Uterus (tissue), 3 donors: ENCODE measurements at regions not wholly inside any gene's neighbourhood (a gene's known extent, or its start where the extent isn't known, plus 50 kb on each side); places are given as distances from the start of the nearest gene placed in this dataset.

Source experiments
- DNase-seq, 2 donors: peaks; one replicate each; pipeline ENCODE4 v3.0.0-alpha.2; 2019 to 2020
- H3K27ac ChIP-seq, 2 donors: fragments of 200-600 bp; sonication (generic); 1 replicate in 1 of 2; 2 replicates in 1 of 2; pipeline ENCODE4 v1.5.1; 2016 to 2018
- H3K27me3 ChIP-seq, 2 donors: fragments of 200-600 bp; sonication (generic); one replicate each; pipeline ENCODE4 v1.5.1; 2018 to 2019; ENCODE audit warnings: control low read depth in 1 of 2
- H3K36me3 ChIP-seq, 2 donors: fragments of 200-600 bp; sonication (generic); one replicate each; pipeline ENCODE4 v1.5.1; 2019; ENCODE audit warnings: control low read depth in 1 of 2
- H3K4me1 ChIP-seq, 2 donors: fragments of 200-600 bp; sonication (generic); one replicate each; pipeline ENCODE4 v1.5.1; 2018 to 2019; ENCODE audit warnings: control low read depth in 1 of 2
- H3K4me3 ChIP-seq, 2 donors: fragments of 200-600 bp; sonication (generic); 1 replicate in 1 of 2; 2 replicates in 1 of 2; pipeline ENCODE4 v1.5.1; 2018 to 2019; ENCODE audit warnings: mild to moderate bottlenecking in 1 of 2
- H3K9me3 ChIP-seq, 2 donors: fragments of 200-600 bp; sonication (generic); one replicate each; pipeline ENCODE4 v1.5.1; 2019; ENCODE audit warnings: control low read depth in 1 of 2
- POLR2A ChIP-seq, 2 donors: fragments of 450-650 bp; IDR thresholded peaks; one replicate each; pipeline ENCODE4 v1.6.1; 2016; ENCODE audit warnings: antibody characterized with exemption in 2 of 2, mild to moderate bottlenecking in 1 of 2, moderate library complexity in 1 of 2
- intact Hi-C: fragments of 100-400 bp; cut with DNase I; formaldehyde crosslinking; loops from one replicate; pipeline ENCODE4 v1.15.1; 2023; ENCODE audit warnings: low total_unique reads
- TF ChIP-seq, protein P1 (sequence below), 4 experiments: fragments of 200-600 bp in 2 of 4; fragments of 450-650 bp in 2 of 4; sonication (generic) in 2 of 4; IDR thresholded peaks; one replicate each; pipeline ENCODE4 v1.5.1; 2016 to 2019; ENCODE audit warnings: antibody characterized with exemption in 4 of 4, mild to moderate bottlenecking in 2 of 4, moderate library complexity in 1 of 4
- donor health status: DM: yes; HTN: yes; CAD: no.

DNA sequence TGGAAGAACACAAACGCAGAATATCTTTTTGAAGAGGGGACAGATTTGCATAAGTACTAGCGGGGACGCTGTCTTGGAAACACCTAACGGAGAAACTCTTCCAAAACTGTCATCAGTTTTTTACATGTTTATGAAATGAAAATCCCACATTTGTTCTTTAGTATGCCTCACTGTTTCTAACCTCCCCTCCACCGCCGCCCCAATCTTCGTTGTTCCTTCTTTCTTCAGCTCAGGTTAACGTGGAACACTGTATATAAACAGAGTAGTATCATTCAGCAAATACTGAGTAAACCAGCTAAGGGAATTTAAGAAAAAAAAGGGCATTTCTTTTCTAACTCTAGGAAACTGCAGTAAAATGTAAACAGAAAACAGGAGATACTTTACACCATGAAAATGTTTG lies 2345.6 kb downstream of the PCDH7 start:
- no peaks in the 10 kb centered on the region for H3K4me1 ChIP-seq
- no peak overlapping the region for H3K4me3 ChIP-seq
- H3K9me3 ChIP-seq, result no peaks in the 10 kb centered on the region
- H3K36me3 ChIP-seq, result no peaks in the 10 kb centered on the region
- H3K27ac ChIP-seq, result no peak overlapping the region
- TF ChIP-seq, protein P1, sequence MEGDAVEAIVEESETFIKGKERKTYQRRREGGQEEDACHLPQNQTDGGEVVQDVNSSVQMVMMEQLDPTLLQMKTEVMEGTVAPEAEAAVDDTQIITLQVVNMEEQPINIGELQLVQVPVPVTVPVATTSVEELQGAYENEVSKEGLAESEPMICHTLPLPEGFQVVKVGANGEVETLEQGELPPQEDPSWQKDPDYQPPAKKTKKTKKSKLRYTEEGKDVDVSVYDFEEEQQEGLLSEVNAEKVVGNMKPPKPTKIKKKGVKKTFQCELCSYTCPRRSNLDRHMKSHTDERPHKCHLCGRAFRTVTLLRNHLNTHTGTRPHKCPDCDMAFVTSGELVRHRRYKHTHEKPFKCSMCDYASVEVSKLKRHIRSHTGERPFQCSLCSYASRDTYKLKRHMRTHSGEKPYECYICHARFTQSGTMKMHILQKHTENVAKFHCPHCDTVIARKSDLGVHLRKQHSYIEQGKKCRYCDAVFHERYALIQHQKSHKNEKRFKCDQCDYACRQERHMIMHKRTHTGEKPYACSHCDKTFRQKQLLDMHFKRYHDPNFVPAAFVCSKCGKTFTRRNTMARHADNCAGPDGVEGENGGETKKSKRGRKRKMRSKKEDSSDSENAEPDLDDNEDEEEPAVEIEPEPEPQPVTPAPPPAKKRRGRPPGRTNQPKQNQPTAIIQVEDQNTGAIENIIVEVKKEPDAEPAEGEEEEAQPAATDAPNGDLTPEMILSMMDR (IDR thresholded peaks at IDR 0.05), result no peak
- no peak for TF ChIP-seq POLR2A (IDR thresholded peaks at IDR 0.05)
- DNase-seq, result no peak
- no peaks in the 10 kb centered on the region for H3K27me3 ChIP-seq
- intact Hi-C loops, result no loop called here

DNA sequence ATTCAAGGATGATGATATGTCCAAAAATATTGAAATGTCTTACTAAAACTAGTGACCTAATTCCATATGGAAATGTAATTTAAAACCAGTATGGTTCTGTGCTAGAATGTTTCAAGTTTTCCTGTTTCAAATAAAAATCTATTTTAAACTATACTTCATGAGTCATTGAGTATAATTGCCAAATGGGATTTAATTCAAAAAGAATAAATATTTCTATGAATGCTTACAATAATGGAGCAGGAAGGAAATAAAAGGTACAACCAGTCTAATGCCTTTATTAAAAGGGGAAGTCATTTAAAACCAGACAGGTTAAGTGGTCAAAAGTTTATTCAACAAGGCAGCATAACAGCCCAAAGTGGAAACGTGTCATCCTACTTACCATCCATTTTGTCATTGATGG lies 2347.1 kb downstream of the PCDH7 start:
- TF ChIP-seq, protein P1 (IDR thresholded peaks at IDR 0.05), result no peak
- no peak for TF ChIP-seq POLR2A (IDR thresholded peaks at IDR 0.05)
- intact Hi-C loops, result no loop called here

GRCh38 chr4:33068539-33068938 lies 2348.4 kb downstream of the PCDH7 start:
- intact Hi-C loops, result no loop called here
- TF ChIP-seq POLR2A (IDR thresholded peaks at IDR 0.05), result no peak
- TF ChIP-seq, protein P1 (IDR thresholded peaks at IDR 0.05), result no peak
- no peak overlapping the region for H3K4me3 ChIP-seq
- H3K9me3 ChIP-seq, result no peaks in the 10 kb centered on the region
- H3K36me3 ChIP-seq, result no peaks in the 10 kb centered on the region
- H3K27ac ChIP-seq, result no peak overlapping the region
- no peaks in the 10 kb centered on the region for H3K27me3 ChIP-seq
- no peaks in the 10 kb centered on the region for H3K4me1 ChIP-seq
- no peak for DNase-seq

More for the DNA sequence above, 2347.1 kb downstream of the PCDH7 start:
- Histone ChIP-seq H3K27ac (no peak overlapping the region), H3K4me1 (no peaks in the 10 kb centered on the region), H3K27me3 (no peaks in the 10 kb centered on the region), H3K36me3 (no peaks in the 10 kb centered on the region), H3K4me3 (no peak overlapping the region), H3K9me3 (no peaks in the 10 kb centered on the region)
- DNase-seq, result no peak

GRCh38 chr4:33071535-33071934 lies 2351.4 kb downstream of the PCDH7 start:
- H3K4me3 ChIP-seq, result no peak overlapping the region
- H3K9me3 ChIP-seq, result no peaks in the 10 kb centered on the region
- H3K4me1 ChIP-seq, result no peaks in the 10 kb centered on the region
- no peaks in the 10 kb centered on the region for H3K36me3 ChIP-seq
- H3K27me3 ChIP-seq, result no peaks in the 10 kb centered on the region
- no peak overlapping the region for H3K27ac ChIP-seq
- intact Hi-C loops, result no loop called here
- TF ChIP-seq POLR2A (IDR thresholded peaks at IDR 0.05), result no peak
- TF ChIP-seq, protein P1 (IDR thresholded peaks at IDR 0.05), result no peak
- no peak for DNase-seq

DNA sequence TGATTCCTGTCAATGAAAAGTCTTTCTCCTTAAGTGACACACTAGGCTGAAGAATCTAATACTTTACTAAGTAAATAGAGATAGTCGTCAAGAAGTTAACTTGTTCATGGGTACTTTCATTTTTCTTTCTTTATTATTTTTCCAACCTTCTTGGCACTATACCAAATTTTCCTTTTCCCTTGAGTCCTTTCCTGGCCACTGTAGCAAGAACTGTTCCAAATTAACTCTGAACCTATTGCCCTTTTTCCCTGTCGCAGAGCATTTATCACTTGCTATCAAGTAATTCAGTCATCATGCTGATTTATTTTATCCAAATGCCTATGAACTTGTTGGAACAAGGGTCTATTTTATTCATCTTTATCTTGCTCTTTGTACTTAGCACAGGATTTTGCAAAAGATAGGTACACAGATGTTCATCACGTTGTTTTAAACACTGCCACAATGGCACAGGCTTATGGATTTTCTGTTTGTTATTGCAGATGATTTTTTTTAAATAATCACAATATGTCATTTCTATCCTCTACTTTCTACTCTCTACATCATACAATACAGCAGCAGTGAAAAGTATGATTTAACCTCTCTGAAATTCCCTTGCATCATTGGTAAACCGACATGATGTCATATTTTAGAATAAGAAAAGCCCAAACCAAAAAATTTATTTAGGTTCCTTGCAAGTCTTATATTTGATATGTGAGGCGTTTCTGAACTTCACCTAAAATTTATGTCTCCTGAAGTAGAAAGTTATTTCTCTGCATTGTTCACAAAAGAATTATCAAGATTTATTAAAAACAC lies 2352.3 kb downstream of the PCDH7 start:
- H3K4me3 ChIP-seq, result no peak overlapping the region
- no peak overlapping the region for H3K27ac ChIP-seq
- TF ChIP-seq, protein P1 (IDR thresholded peaks at IDR 0.05), result no peak
- TF ChIP-seq POLR2A (IDR thresholded peaks at IDR 0.05), result no peak
- H3K27me3 ChIP-seq, result no peaks in the 10 kb centered on the region
- H3K9me3 ChIP-seq, result no peaks in the 10 kb centered on the region
- intact Hi-C loops, result no loop called here
- H3K4me1 ChIP-seq, result no peaks in the 10 kb centered on the region
- no peaks in the 10 kb centered on the region for H3K36me3 ChIP-seq
- DNase-seq, result no peak
